GM19025 (cell line): ENCODE measurements at regions not wholly inside any gene's neighbourhood (a gene's known extent, or its start where the extent isn't known, plus 50 kb on each side); places are given as distances from the start of the nearest gene placed in this dataset.
"Not testable (repeated sequence)": the region's sequence is repeated elsewhere in the genome, so short reads cannot be mapped to it uniquely, and the experiment has no call there.

Experiments
- ATAC-seq: cut with Tn5 transposase; IDR thresholded peaks from one replicate; pipeline ENCODE4 v1.9.1; 2021; ENCODE audit warnings: mild to moderate bottlenecking, low read depth, moderate library complexity; ENCODE audit not compliant: unreplicated experiment

- ATAC-seq, result no peak
These were observed 258.1 kb upstream of the MCTP2 start for GRCh38 chr15:93973287-93973686.

- no peak for ATAC-seq
These were observed 262.6 kb upstream of the MCTP2 start for GRCh38 chr15:93968773-93969172.

- no peak for ATAC-seq
These were observed 266.0 kb upstream of the MCTP2 start for GRCh38 chr15:93965304-93965908.

- ATAC-seq, result no peak
These were observed 276.3 kb upstream of the MCTP2 start for GRCh38 chr15:93954985-93955571.

GRCh38 chr15:93948726-93949125, 282.6 kb upstream of the MCTP2 start:
- ATAC-seq, result no peak

GRCh38 chr15:93943586-93943985, 287.8 kb upstream of the MCTP2 start:
- no peak for ATAC-seq

- ATAC-seq, result no peak
These were observed 289.1 kb upstream of the MCTP2 start for GRCh38 chr15:93942269-93942694.

- no peak for ATAC-seq
These were observed 289.7 kb upstream of the MCTP2 start for GRCh38 chr15:93941697-93942096.

GRCh38 chr15:93940226-93940625, 291.1 kb upstream of the MCTP2 start:
- ATAC-seq, result no peak

- ATAC-seq, result peak; percentile 80
These were observed 299.1 kb upstream of the MCTP2 start for GRCh38 chr15:93932164-93932776.

- ATAC-seq, result no peak
These were observed 301.8 kb upstream of the MCTP2 start for GRCh38 chr15:93929375-93930094.

GRCh38 chr15:93920204-93920603, 311.2 kb upstream of the MCTP2 start:
- no peak for ATAC-seq

- not testable (repeated sequence) for ATAC-seq
These were observed 312.6 kb upstream of the MCTP2 start for GRCh38 chr15:93918801-93919200.

- no peak for ATAC-seq
These were observed 314.2 kb upstream of the MCTP2 start for GRCh38 chr15:93917181-93917580.

- ATAC-seq, result no peak
These were observed 317.5 kb upstream of the MCTP2 start for GRCh38 chr15:93913871-93914270.

- no peak for ATAC-seq
These were observed 318.1 kb upstream of the MCTP2 start for GRCh38 chr15:93913310-93913709.

- ATAC-seq, result no peak
These were observed 330.6 kb upstream of the MCTP2 start for GRCh38 chr15:93900476-93901400.

GRCh38 chr15:93899817-93900216, 331.5 kb upstream of the MCTP2 start:
- no peak for ATAC-seq

- ATAC-seq, result no peak
These were observed 334.0 kb upstream of the MCTP2 start for GRCh38 chr15:93897377-93897776.

- ATAC-seq, result no peak
These were observed 335.2 kb upstream of the MCTP2 start for GRCh38 chr15:93895976-93896770.
